GM21526 (cell line): ENCODE measurements at regions not wholly inside any gene's neighbourhood (a gene's known extent, or its start where the extent isn't known, plus 50 kb on each side); places are given as distances from the start of the nearest gene placed in this dataset.
A peak's percentile ranks its signal among the peaks of the same experiment; 100 is the strongest.
"Not testable (repeated sequence)": the region's sequence is repeated elsewhere in the genome, so short reads cannot be mapped to it uniquely, and the experiment has no call there.

Experiments used
- ATAC-seq: cut with Tn5 transposase; IDR thresholded peaks from one replicate; pipeline ENCODE4 v1.9.1; 2021; ENCODE audit warnings: moderate library complexity; ENCODE audit not compliant: unreplicated experiment, low FRiP score

DNA sequence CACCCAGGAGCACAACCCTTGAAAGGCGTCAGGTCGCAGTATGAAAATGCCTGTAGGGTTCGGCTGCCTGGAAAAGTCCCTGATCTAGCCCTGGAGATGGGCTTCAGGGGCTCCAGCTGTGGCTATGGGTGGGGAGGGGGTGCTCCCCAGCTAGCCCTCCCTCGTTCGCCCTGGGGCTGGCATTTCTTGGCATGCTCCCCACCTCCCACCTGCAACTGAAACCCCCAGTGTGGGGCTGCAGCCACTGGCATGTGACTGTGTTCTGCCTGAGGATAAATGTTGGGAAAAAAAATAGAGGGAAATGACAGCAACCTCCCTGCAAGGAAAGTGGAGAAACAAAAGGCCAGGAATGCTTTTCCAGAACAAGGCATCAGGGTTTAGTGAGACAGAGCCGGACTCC is 109.2 kb downstream of the COPS8 start:
- ATAC-seq: no peak

DNA sequence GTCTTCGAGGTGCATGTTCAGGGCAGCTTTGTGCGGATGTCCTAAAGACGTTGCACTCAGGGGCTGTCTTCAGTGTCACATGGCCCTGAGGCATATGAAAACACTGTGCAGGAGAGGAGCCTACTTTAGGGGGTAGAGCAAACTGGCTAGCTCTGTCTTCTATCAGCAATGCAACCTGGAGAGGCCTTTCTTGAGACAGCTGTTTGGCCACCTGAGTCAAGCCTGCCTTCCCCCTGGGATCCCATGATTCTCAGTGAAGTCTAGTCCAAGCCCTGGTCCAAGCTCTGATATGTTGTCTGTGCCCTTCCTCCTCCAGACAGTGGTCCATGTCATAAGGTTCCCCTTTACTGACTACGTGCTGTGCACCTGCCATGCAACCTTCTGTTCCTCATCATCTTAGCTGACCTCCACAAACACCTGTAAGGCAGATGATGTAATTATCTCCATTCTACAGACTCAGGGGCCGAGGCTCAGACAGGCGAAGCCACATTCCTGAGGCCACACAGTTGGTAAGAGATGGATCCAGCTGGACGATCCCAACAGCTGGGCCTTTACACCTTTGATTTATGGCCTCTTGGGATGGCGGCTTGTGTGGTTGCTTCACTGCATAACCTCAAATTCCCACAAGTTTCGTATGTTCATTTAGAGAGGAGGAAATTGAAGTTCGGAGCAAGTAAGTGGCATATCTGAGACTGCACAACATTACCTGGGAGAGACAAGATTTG is 109.9 kb downstream of the COPS8 start:
- ATAC-seq: no peak

DNA sequence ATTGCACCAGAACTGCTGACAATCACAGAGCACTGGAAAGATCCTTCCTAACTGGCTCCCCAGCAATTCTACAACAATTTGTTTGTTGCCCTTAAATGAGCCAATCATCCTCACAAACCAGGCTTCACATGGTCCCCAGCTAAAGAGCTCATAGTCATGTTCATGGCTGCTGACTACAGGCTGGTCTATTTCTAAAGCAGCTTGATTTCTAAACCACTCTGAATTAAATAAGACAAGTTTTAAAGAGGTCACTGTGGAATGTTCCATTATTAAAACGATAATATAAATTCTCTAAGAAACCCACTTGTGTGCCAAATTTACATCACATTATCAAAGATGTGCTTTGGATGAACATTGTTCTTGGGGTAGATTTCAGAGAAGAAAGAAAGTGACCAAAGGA is 110.7 kb downstream of the COPS8 start:
- no peak for ATAC-seq

DNA sequence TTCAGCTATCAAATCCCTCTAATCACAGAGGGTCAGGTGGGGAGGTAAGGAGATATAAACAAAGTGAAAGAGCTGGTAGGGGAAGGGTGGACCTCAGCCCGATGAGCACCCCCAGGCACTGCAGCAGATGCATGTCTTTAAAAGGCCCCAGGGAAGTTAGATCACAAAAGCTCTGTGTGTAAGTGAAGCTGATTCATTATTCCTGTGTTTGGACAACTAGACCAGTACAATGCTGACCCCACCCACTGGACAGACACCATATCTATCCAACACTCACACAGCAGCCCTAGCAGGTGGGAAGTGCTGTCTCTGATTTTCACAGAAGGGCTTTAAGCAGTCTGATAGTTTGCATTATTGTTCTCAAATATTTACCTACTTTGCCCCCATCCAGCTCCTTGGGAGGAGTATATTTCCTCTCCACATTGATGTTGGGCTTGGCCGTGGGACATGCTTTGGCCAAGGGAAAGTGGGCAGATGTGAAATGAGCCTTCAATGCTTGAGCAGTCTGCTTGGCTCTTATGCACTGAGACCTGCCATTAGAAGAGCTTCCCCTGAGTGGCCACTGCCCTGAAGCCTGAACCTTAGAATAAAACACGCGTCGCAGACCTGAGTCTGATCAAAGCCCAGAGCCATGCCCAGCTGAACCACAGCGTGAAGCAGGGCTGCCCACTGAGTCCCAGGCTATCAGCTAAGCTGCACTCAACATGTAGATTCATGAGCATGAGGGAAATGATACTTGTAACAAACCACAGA is 111.4 kb downstream of the COPS8 start:
- no peak for ATAC-seq

DNA sequence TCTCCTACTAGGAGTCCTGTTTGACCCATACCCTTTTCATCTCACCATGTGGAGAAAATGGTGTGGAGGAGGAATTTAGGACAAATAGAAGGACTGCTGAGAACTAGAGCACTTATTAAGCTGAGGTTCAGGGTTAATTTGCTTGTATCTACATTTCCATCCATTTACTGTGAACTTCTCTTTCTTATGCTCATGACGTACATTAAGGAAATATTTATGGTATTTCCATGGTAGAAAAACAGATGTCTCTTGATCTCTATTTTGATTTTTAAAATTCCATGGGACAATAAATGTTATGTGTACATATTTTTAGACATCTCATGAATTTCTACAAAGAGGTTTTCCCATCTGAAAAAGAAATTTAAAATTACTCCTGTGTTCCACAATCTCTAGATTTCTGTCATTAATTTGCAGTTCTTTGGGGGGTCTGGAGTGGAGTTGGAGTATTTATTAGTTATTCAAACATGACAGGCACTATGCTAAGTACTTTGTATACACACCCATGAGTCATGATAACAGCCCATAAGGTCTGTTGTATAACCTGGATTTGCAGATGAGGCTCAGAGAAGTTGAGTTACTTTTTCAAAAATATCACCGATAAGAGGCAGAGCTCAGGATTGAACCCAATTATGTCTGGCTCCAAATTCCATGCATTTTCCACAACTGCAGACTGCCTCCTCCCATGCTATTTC is 112.6 kb downstream of the COPS8 start:
- no peak for ATAC-seq

DNA sequence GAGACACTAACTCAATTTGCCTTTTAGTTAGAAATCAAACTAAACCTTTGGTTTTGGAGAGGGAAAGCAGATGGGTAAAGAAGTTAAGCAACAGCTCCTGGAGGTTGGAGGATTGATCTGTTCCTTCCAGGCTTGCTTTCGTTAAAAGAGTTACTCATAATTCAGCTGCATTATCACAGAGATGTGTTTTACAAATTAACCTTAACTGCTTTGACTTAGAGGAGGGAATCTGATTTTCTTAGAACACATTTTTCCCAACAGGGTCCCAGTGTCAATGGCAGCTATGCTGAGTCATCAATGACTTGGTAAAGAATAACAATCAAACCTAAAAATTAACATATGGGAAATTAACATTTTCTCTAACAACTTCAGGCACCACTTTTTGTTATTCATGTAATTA is 113.4 kb downstream of the COPS8 start:
- no peak for ATAC-seq

DNA sequence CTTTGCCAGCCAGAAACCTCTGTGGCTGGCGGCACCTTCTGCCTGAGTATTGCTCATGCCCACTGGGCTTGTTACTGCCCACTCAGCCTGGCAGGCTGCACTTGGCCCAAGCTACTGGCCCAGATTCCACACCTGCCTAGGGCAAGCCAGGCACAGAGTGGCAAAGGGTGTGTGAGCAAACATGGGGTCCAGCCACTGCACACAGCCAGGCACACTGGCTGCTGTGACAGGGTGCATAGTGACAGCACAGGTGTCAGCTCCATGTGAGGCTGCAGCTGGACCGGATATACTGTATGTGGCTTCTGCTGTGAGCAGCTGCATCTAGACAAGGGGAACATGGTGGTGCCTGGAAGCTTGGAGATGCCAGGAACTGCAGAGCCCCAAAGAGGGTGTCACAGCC is 113.9 kb downstream of the COPS8 start:
- no peak for ATAC-seq

DNA sequence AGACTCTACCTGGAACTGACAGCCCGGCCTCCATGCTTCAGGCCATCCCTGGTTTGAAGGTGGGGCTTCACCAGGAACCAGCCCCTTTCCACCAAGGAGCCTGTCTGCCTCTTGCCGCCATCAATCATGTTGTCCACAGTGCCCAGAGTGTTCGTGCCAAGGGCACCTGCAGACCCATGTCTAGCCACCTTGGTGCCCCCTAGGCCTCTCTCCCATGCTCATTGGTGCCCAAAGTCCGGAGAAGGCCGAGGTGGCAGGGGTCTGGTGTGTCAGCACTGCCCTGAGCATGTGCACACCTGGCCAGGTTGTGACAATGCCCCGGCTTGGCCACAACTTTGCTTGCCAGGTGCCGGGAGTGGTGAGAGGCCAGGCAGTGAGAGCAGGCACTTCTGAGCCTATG is 114.8 kb downstream of the COPS8 start:
- no peak for ATAC-seq

DNA sequence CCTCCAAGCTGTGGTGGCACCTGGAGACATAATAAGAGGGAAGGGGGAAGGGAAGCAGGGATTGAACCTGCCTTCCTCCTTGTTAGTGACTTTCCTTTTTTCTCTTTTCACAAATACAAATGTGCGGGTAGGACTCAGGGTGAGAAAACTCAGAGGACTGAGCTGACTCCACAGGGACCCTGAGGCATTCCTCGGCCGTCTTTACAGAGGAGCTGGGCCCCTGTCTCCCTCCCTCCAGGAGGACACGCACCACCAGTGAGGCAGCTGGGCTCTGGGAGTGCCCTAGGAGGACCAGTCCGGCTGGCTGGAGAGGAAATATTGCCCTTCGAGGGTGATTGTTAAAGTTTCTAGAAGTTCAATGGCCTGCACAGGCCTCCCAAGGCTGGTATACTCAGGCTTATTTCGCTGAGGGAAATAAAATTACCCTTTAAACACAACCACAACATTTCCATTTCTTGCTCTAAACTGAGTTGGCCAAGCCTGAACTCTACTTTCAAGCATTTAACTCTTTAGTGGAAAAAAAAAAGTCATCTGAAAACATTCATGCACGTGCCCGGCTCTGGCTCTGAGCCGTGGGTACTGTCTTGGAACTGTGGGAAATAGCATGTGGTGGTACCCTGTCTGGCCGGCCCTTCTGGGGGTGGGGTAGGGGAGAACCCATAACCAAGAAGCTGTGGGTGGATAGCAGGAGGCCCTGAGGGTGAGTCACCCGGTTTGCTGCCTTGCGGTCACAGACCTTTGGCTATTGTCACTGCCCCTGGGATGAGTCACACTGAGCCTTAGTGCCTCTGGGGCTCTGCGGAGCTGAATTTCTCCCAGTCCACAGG is 116.0 kb downstream of the COPS8 start:
- peak; percentile 62 for ATAC-seq

DNA sequence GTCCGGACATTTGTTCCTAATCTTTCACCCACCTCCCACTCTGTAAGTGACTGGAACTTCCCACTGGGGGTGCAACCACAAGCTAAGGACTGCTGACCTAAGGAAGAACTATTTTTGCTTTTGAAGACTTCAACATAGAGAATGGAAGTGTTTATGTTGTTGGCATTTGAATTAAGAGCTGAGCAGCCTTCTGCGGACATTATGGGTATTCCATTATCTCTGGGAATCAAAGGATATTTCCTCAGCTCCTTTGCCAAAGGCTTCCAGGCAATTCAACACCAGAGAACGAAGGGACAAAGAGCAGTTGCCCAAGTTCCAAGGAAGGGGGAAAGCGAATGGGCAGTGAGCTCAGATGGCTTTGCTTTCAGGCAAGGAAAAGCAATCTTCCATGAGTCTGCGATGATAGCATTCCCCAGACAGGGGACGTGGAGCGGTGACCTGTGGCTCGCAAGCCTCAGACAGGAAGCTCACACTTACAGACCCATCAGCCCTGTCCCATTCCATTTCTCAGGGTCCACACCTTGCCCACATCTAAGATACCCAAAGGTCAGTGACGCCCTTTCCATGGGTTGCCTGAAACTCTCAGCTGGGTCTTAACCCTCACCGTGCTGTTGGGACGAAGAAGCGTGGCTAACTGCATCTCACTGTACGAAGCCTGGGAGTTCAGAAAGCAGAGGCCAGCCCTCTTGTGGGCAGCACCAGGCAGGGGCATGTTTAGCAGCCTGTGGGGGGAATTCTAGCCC is 116.8 kb downstream of the COPS8 start:
- no peak for ATAC-seq

DNA sequence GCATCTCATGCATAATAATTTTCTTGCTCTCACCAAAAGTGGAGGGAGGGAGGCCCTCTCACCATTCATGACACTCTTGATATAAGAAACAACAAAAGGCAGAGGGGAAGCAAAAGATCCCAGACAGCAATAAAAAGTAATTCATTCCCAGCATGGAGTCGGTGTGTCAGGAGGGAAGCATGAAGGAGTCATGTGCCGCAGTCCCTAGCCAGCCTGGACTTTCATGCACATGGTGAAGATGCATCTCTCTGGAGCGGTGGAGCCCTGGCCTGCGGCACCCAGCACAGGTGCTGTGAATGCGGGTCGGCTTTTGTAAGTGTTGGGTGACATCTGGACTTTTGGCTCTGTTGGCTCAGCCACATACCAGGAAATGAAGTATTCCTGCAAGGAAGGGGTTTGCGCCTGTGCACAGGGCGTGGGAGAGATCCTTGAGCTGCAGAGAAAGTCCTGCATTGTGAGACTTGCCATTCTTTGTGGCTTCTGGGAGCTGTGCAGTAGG is 119.4 kb downstream of the COPS8 start:
- ATAC-seq: no peak

DNA sequence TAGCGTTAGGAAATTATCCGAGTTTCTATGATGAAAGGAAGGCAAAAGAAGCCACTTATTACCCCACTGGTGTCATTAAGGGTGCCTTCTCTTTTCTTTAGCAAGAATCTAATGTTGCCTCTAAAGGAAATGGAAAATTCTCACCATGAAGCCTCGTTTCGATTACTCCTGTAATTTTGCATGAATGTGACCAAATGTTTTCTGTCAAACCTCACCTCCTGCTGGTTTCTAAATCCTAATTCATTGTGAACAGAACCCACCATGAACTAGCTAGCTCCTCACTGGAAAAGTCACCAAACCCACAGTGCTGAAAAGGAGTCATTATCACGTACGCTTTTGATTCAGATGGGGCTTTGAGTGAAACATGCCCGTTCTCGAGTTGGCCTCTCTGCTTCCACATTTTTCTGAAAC is 119.9 kb downstream of the COPS8 start:
- no peak for ATAC-seq

DNA sequence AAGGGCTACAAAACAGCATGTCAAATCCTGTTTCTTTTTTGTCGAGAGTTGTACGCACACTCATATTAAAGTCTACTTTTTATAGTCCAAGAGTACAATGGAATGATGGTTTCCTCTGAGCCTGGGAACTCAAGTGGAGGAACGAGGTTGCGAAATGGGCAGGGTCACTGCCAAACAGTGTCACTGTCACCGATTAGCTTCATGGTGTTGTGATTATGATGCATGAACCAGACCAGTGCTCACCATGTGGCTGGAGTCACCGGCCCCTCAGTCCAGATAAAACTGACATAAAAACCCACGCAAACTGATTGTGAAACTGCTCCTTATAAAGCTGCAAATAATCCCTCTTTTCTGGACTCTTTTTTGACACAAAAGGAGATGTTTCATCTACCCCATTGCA is 122.0 kb downstream of the COPS8 start:
- ATAC-seq: no peak

DNA sequence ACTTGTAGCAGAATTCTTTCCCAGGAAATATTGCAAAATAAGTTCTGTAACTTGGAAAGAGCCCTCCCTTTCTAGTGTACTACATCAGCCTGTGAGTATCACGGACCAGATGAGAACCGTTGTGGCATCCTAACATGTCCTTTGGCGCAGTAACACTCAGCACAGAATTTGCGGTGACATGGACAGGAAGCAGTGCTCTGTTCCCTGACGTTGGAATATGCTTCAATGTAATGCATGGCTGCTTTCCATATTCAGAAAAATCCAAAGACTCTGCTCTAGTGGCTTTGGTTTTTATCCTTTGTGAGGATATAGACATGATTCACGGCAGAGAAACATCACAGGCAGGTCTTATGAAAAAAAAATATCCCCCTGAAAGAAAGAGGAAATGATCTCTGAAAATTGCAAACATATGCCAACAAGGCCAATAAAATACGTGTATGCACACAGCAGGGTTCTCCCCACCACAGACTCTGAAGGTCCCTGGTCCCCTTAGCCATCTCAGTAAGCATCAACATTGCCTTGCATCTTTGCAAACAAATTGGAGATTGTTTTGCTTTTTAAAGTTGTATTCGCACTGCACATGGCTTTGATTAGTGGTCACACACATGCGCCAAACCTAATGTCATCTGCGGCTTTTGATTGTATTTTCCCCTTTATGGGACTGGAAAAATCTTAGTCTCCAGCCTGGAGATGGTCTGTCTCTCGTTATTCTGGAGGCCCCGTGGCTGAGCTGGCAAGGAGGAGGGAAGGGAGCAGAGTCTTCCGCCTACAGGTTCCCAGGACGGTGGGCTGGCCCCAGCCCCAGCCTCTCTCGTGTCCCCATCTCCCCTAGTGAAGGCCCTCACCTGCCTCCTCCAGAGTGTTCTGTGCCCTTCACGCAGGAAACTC is 122.9 kb downstream of the COPS8 start:
- no peak for ATAC-seq

DNA sequence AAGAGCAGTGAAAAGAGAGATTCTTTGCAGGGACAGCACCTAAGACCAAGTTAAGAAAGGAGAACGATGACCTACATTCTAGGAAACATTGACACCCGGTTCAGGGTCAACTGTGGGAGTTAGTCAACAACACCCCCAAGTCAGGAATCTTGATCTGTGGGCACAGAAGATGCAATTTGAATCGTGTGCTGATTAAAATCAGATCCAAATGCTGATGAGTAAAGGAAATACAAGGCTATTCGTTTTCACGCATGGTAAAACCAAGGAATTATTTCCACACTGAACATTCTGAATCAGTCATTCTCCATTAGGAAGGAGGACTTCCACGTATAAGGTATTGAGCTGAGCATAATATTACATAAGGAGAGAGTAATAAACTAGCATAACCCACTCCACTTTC is 124.2 kb downstream of the COPS8 start:
- ATAC-seq: no peak

DNA sequence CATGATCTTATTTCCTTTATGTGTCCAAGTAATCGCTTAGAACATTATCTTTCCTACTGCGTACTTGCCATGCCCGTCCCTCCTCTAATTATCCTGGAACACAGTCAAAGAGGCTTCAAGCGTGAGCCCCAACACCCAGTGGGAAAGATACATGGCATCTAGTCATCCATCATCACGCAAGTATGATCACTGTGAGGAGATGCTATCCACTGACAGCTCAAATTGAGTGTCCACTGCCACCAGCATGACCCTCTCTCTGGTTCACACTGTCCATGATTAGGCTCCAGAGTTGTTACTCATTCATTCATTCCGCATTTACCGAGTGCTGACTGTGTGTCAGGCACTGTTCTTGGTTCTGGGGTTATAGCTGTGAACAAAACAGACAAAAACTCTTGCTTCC is 124.6 kb downstream of the COPS8 start:
- ATAC-seq: no peak

DNA sequence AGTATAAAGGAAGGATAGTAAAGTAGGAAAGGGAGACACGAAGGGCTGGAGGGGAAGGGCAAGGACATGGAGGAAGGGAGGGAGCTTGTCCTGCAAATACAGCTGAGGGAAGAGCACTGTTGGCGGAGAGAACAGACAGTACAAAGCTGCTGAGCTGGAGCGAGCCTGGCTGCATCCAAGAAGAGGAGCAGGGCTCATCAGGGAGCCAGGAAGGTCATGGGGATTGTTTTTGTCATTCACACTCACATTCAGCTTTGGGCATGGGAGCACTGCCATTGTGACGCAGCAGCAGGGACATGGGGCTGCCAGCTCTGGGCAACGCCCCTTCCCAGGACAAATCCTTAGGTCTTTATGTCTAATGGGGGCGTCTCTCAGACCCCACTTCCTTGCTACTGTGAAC is 125.1 kb downstream of the COPS8 start:
- ATAC-seq: no peak

DNA sequence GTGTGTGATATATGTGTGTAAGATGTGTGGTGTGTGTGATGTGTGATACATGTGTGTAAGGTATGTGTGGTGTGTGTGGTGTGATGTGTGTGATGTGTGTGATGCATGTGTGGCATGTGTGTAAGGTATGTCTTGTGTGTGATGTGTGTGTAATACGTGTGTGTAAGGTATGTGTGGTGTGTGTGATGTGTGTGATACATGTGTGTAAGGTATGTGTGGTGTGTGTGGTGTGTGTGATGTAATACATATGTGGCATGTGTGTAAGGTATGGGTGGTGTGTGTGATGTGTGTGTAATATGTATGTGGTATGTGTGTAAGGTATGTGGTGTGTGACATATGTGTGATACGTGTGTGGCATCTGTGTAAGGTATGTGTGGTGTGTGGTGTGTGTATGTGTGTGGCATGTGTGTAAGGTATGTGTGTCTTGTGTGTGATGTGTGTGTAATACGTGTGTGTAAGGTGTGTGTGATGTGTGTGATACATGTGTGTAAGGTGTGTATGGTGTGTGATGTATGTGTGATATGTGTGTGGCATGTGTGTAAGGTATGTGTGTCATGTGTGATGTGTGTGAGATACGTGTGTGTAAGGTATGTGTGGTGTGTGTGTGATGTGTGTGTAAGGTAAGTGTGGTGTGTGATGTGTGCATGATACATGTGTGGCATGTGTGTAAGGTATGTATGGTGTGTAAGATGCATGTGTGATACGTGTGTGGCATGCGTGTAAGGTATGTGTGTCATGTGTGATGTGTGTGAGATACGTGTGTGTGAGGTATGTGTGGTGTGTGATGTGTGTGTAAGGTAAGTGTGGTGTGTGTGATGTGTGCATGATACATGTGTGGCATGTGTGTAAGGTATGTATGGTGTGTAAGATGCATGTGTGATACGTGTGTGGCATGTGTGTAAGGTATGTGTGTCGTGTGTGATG is 126.9 kb downstream of the COPS8 start:
- not testable (repeated sequence) for ATAC-seq
